Spleen (tissue), 11 donors: ENCODE measurements at regions not wholly inside any gene's neighbourhood (a gene's known extent, or its start where the extent isn't known, plus 50 kb on each side); places are given as distances from the start of the nearest gene placed in this dataset.
"Not testable (repeated sequence)": the region's sequence is repeated elsewhere in the genome, so short reads cannot be mapped to it uniquely, and the experiment has no call there.

Source experiments
- DNase-seq: peaks from one replicate; pipeline ENCODE4 v3.0.0-alpha.2; 2020
- H3K27ac ChIP-seq, 8 donors: fragments of 200-600 bp; sonication (generic) in 7 of 8; 1 replicate in 4 of 8; 2 replicates in 4 of 8; pipeline versions ENCODE4 v1.5.0 to v1.8.0; 2016 to 2021; ENCODE audit warnings: inconsistent platforms in 4 of 8, mild to moderate bottlenecking in 4 of 8, moderate library complexity in 1 of 8
- H3K27me3 ChIP-seq, 7 donors: fragments of 200-600 bp; sonication (generic) in 6 of 7; replicated peaks in 1 of 7; 1 replicate in 4 of 7; 2 replicates in 3 of 7; pipeline versions ENCODE4 v1.5.0 to v1.8.0; 2016 to 2021; ENCODE audit warnings: inconsistent platforms in 3 of 7, mild to moderate bottlenecking in 1 of 7
- H3K36me3 ChIP-seq, 6 donors: fragments of 200-600 bp; sonication (generic) in 5 of 6; 1 replicate in 4 of 6; 2 replicates in 2 of 6; pipeline versions ENCODE4 v1.5.0 to v1.8.0; 2016 to 2021; ENCODE audit warnings: inconsistent platforms in 2 of 6
- H3K4me1 ChIP-seq, 6 donors: fragments of 200-600 bp; sonication (generic) in 5 of 6; 1 replicate in 3 of 6; 2 replicates in 3 of 6; pipeline versions ENCODE4 v1.5.0 to v1.8.0; 2016 to 2021; ENCODE audit warnings: inconsistent platforms in 3 of 6
- H3K4me3 ChIP-seq, 8 donors: fragments of 200-600 bp; sonication (generic) in 7 of 8; 1 replicate in 4 of 8; 2 replicates in 4 of 8; pipeline versions ENCODE4 v1.5.0 to v1.8.0; 2016 to 2021; ENCODE audit warnings: inconsistent platforms in 4 of 8, mild to moderate bottlenecking in 4 of 8, moderate library complexity in 2 of 8
- H3K9me3 ChIP-seq, 8 donors: fragments of 200-600 bp; sonication (generic) in 7 of 8; 1 replicate in 4 of 8; 2 replicates in 4 of 8; pipeline versions ENCODE4 v1.5.0 to v1.8.0; 2016 to 2021; ENCODE audit warnings: inconsistent platforms in 4 of 8
- CTCF ChIP-seq, 11 experiments: fragments of 200-600 bp in 7 of 11; fragments of 450-650 bp in 4 of 11; sonication (generic) in 4 of 11; IDR thresholded peaks in 8 of 11; conservative IDR thresholded peaks in 3 of 11; 1 replicate in 7 of 11; 2 replicates in 4 of 11; pipeline versions ENCODE4 v1.4.0 to v1.8.0; 2016 to 2021; ENCODE audit warnings: antibody characterized with exemption in 11 of 11, inconsistent platforms in 4 of 11, mild to moderate bottlenecking in 1 of 11
- POLR2A ChIP-seq, 3 donors: fragments of 450-650 bp; IDR thresholded peaks; one replicate each; pipeline ENCODE4 v1.5.1; 2017; ENCODE audit warnings: antibody characterized with exemption in 3 of 3, mild to moderate bottlenecking in 1 of 3
- POLR2AphosphoS5 ChIP-seq, 3 donors: sonication (generic); formaldehyde crosslinking; IDR thresholded peaks; one replicate each; pipeline ENCODE4 v1.5.1; 2017; ENCODE audit warnings: antibody characterized with exemption in 3 of 3
- WGBS, 5 donors: extraction: QIAGEN DNeasy Blood & Tissue Kit in 3 of 5; methylation state at CpG; one replicate each; pipeline versions ENCODE4 v1.1.5 to v1.1.7; 2013 to 2018; 5-methylcytosine and 5-hydroxymethylcytosine counted together
- intact Hi-C: fragments of 100-400 bp; cut with DNase I; formaldehyde crosslinking; loops from one replicate; pipeline ENCODE4 v1.15.0; 2023; ENCODE audit warnings: low total_unique reads
- donor health status: healthy with polysubstance abuse.
- donor health status: DM: no; HTN: no; CAD: no; lungs with moderate emphysema.
- donor health status: DM: no; HTN: no; CAD: no.
- donor health status: Bipolar disorder and iron deficiency.
- donor health status: healthy.
- donor health status: DM: no; HTN: no; CAD: no.
- donor health status: DM: yes; HTN: yes; CAD: no.

- H3K4me3 ChIP-seq, result no peak overlapping the region
- H3K27ac ChIP-seq, result peak overlapping the region in 3 of 8 donors; percentile 21 to 49 (median 40)
- no peak for DNase-seq
- TF ChIP-seq CTCF (IDR thresholded peaks at IDR 0.05 in 8 of 11, conservative IDR thresholded peaks at IDR 0.05 in 3 of 11) (no peak), POLR2AphosphoS5 (IDR thresholded peaks at IDR 0.05) (no peak), POLR2A (IDR thresholded peaks at IDR 0.05) (no peak)
- intact Hi-C loops, result no loop called here
- peaks cover 0 to 24% (median 13%) of the 10 kb centered on the region in 8 donors for H3K9me3 ChIP-seq
- peaks cover 0 to 14% (median 0%) of the 10 kb centered on the region in 6 donors for H3K4me1 ChIP-seq
- H3K36me3 ChIP-seq, result no peaks in the 10 kb centered on the region
- no peaks in the 10 kb centered on the region for H3K27me3 ChIP-seq
- 36 to 64% (median 54%) methylated on average over 2 of the region's 2 CpGs for WGBS, 5 donors
Observed at GRCh38 chr1:215423288-215423687, 143.8 kb upstream of the KCTD3 start.

GRCh38 chr1:215425138-215425537, 142.0 kb upstream of the KCTD3 start:
- no peak for TF ChIP-seq POLR2A (IDR thresholded peaks at IDR 0.05)
- no peak for TF ChIP-seq POLR2AphosphoS5 (IDR thresholded peaks at IDR 0.05)
- no peak for TF ChIP-seq CTCF (IDR thresholded peaks at IDR 0.05 in 8 of 11, conservative IDR thresholded peaks at IDR 0.05 in 3 of 11)
- no peaks in the 10 kb centered on the region for H3K27me3 ChIP-seq
- peaks cover 0 to 39% (median 22%) of the 10 kb centered on the region in 8 donors for H3K9me3 ChIP-seq
- no peaks in the 10 kb centered on the region for H3K36me3 ChIP-seq
- H3K27ac ChIP-seq, result no peak overlapping the region
- no peak overlapping the region for H3K4me3 ChIP-seq
- WGBS, 5 donors, result 73 to 88% (median 83%) methylated on average over 4 of the region's 4 CpGs
- intact Hi-C loops, result no loop called here
- DNase-seq, result no peak
- H3K4me1 ChIP-seq, result no peaks in the 10 kb centered on the region

GRCh38 chr1:215426101-215426500, 141.0 kb upstream of the KCTD3 start:
- Histone ChIP-seq H3K9me3 (peaks cover 0 to 43% (median 25%) of the 10 kb centered on the region in 8 donors), H3K27me3 (no peaks in the 10 kb centered on the region), H3K27ac (no peak overlapping the region), H3K4me1 (no peaks in the 10 kb centered on the region), H3K36me3 (no peaks in the 10 kb centered on the region), H3K4me3 (no peak overlapping the region)
- DNase-seq, result no peak
- intact Hi-C loops, result no loop called here
- no peak for TF ChIP-seq POLR2AphosphoS5 (IDR thresholded peaks at IDR 0.05)
- no peak for TF ChIP-seq POLR2A (IDR thresholded peaks at IDR 0.05)
- no peak for TF ChIP-seq CTCF (IDR thresholded peaks at IDR 0.05 in 8 of 11, conservative IDR thresholded peaks at IDR 0.05 in 3 of 11)

- H3K36me3 ChIP-seq, DNase-seq, H3K27ac ChIP-seq, intact Hi-C loops, H3K27me3 ChIP-seq, H3K4me3 ChIP-seq, H3K4me1 ChIP-seq: not testable (repeated sequence)
- H3K9me3 ChIP-seq, result peaks cover 0 to 57% (median 17%) of the 10 kb centered on the region in 8 donors
- 78 to 88% (median 85%) methylated on average over 6 of the region's 6 CpGs for WGBS, 5 donors
Observed at GRCh38 chr1:215432483-215433227, 134.4 kb upstream of the KCTD3 start.
